Retinal pigment epithelial cell (primary cell): ENCODE measurements at regions not wholly inside any gene's neighbourhood (a gene's known extent, or its start where the extent isn't known, plus 50 kb on each side); places are given as distances from the start of the nearest gene placed in this dataset.

Experiments
- DNase-seq: peaks from one replicate; pipeline ENCODE4 v3.0.0-alpha.2; 2010; ENCODE audit warnings: low read depth
- H3K4me3 ChIP-seq: 2 replicates; pipeline ENCODE4 v1.5.1; 2011; ENCODE audit warnings: mild to moderate bottlenecking, low read length, control low read depth, moderate library complexity
- CTCF ChIP-seq: conservative IDR thresholded peaks from 2 replicates; pipeline ENCODE4 v1.5.1; 2011; ENCODE audit warnings: low read depth, low read length, control low read depth, inconsistent platforms

- no peak for TF ChIP-seq CTCF
- no peak for DNase-seq
- no peak overlapping the region for H3K4me3 ChIP-seq
Measured at GRCh38 chr17:71342737-71343136, 778.1 kb upstream of the SOX9 start.

- TF ChIP-seq CTCF, result no peak
- no peak for DNase-seq
- H3K4me3 ChIP-seq, result no peak overlapping the region
Measured at GRCh38 chr17:71349908-71350600, 770.8 kb upstream of the SOX9 start.

GRCh38 chr17:71360301-71360700, 760.5 kb upstream of the SOX9 start:
- no peak overlapping the region for H3K4me3 ChIP-seq
- TF ChIP-seq CTCF, result no peak
- DNase-seq, result no peak

- TF ChIP-seq CTCF, result no peak
- no peak for DNase-seq
- H3K4me3 ChIP-seq, result no peak overlapping the region
Measured at GRCh38 chr17:71361656-71362450, 759.0 kb upstream of the SOX9 start.

- no peak for DNase-seq
- H3K4me3 ChIP-seq, result no peak overlapping the region
- TF ChIP-seq CTCF, result no peak
Measured at GRCh38 chr17:71363661-71364060, 757.2 kb upstream of the SOX9 start.

- no peak for DNase-seq
- no peak overlapping the region for H3K4me3 ChIP-seq
- no peak for TF ChIP-seq CTCF
Measured at GRCh38 chr17:71371809-71372208, 749.0 kb upstream of the SOX9 start.

- DNase-seq, result no peak
- H3K4me3 ChIP-seq, result no peak overlapping the region
- no peak for TF ChIP-seq CTCF
Measured at GRCh38 chr17:71375948-71376347, 744.9 kb upstream of the SOX9 start.
